ENCODE measurements at regions not wholly inside any gene's neighbourhood (a gene's known extent, or its start where the extent isn't known, plus 50 kb on each side); places are given as distances from the start of the nearest gene placed in this dataset.

- Histone ChIP-seq H3K9me3 (ENCODE audit: insufficient read depth, low read depth, low read length) (no peaks in the 10 kb centered on the region), H3K36me3 (ENCODE audit: insufficient read depth, low read length) (no peaks in the 10 kb centered on the region)
- 93% methylated on average over 3 of the region's 3 CpGs for WGBS
Measured at GRCh38 chr11:92636543-92637188, 332.8 kb upstream of the MTNR1B start.

GRCh38 chr11:92638678-92639077 is 330.8 kb upstream of the MTNR1B start:
- WGBS, result 93% methylated on average over 3 of the region's 3 CpGs
- no peak overlapping the region for H3K9ac ChIP-seq (ENCODE audit: low read depth, low read length)
- no peaks in the 10 kb centered on the region for H3K36me3 ChIP-seq (ENCODE audit: insufficient read depth, low read length)
- no peak overlapping the region for H3K27ac ChIP-seq (ENCODE audit: low read depth, low read length)
- no peaks in the 10 kb centered on the region for H3K9me3 ChIP-seq (ENCODE audit: insufficient read depth, low read depth, low read length)
- H3K4me3 ChIP-seq (ENCODE audit: low read length), result no peak overlapping the region
- no peaks in the 10 kb centered on the region for H3K4me1 ChIP-seq (ENCODE audit: insufficient read depth, low read length)
- H3K27me3 ChIP-seq (ENCODE audit: insufficient read depth, low read length), result no peaks in the 10 kb centered on the region

More at GRCh38 chr11:92636543-92637188, 332.8 kb upstream of the MTNR1B start:
- H3K4me3 ChIP-seq (ENCODE audit: low read length), result no peak overlapping the region
- no peak overlapping the region for H3K27ac ChIP-seq (ENCODE audit: low read depth, low read length)
- no peaks in the 10 kb centered on the region for H3K27me3 ChIP-seq (ENCODE audit: insufficient read depth, low read length)
- H3K4me1 ChIP-seq (ENCODE audit: insufficient read depth, low read length), result no peaks in the 10 kb centered on the region
- no peak overlapping the region for H3K9ac ChIP-seq (ENCODE audit: low read depth, low read length)

- Histone ChIP-seq H3K9ac (ENCODE audit: low read depth, low read length) (no peak overlapping the region), H3K27ac (ENCODE audit: low read depth, low read length) (no peak overlapping the region), H3K4me3 (ENCODE audit: low read length) (no peak overlapping the region), H3K4me1 (ENCODE audit: insufficient read depth, low read length) (no peaks in the 10 kb centered on the region), H3K27me3 (ENCODE audit: insufficient read depth, low read length) (no peaks in the 10 kb centered on the region), H3K36me3 (ENCODE audit: insufficient read depth, low read length) (no peaks in the 10 kb centered on the region), H3K9me3 (ENCODE audit: insufficient read depth, low read depth, low read length) (no peaks in the 10 kb centered on the region)
Measured at GRCh38 chr11:92642177-92642931, 327.1 kb upstream of the MTNR1B start.

- 88% methylated on average over 2 of the region's 2 CpGs for WGBS
- no peaks in the 10 kb centered on the region for H3K4me1 ChIP-seq (ENCODE audit: insufficient read depth, low read length)
- H3K27me3 ChIP-seq (ENCODE audit: insufficient read depth, low read length), result no peaks in the 10 kb centered on the region
- no peak overlapping the region for H3K9ac ChIP-seq (ENCODE audit: low read depth, low read length)
- no peak overlapping the region for H3K4me3 ChIP-seq (ENCODE audit: low read length)
- H3K9me3 ChIP-seq (ENCODE audit: insufficient read depth, low read depth, low read length), result no peaks in the 10 kb centered on the region
- H3K36me3 ChIP-seq (ENCODE audit: insufficient read depth, low read length), result no peaks in the 10 kb centered on the region
- H3K27ac ChIP-seq (ENCODE audit: low read depth, low read length), result no peak overlapping the region
Measured at GRCh38 chr11:92643827-92644226, 325.6 kb upstream of the MTNR1B start.

GRCh38 chr11:92644595-92645445 is 324.6 kb upstream of the MTNR1B start:
- H3K4me3 ChIP-seq (ENCODE audit: low read length), result no peak overlapping the region
- H3K9me3 ChIP-seq (ENCODE audit: insufficient read depth, low read depth, low read length), result no peaks in the 10 kb centered on the region
- no peaks in the 10 kb centered on the region for H3K4me1 ChIP-seq (ENCODE audit: insufficient read depth, low read length)
- H3K27ac ChIP-seq (ENCODE audit: low read depth, low read length), result no peak overlapping the region
- 92% methylated on average over 9 of the region's 10 CpGs for WGBS
- no peaks in the 10 kb centered on the region for H3K36me3 ChIP-seq (ENCODE audit: insufficient read depth, low read length)
- no peaks in the 10 kb centered on the region for H3K27me3 ChIP-seq (ENCODE audit: insufficient read depth, low read length)
- H3K9ac ChIP-seq (ENCODE audit: low read depth, low read length), result no peak overlapping the region

GRCh38 chr11:92651159-92651558 is 318.3 kb upstream of the MTNR1B start:
- H3K36me3 ChIP-seq (ENCODE audit: insufficient read depth, low read length), result no peaks in the 10 kb centered on the region
- no peak overlapping the region for H3K4me3 ChIP-seq (ENCODE audit: low read length)
- H3K9ac ChIP-seq (ENCODE audit: low read depth, low read length), result no peak overlapping the region
- WGBS, result 93% methylated on average over 2 of the region's 2 CpGs
- H3K9me3 ChIP-seq (ENCODE audit: insufficient read depth, low read depth, low read length), result no peaks in the 10 kb centered on the region
- H3K27ac ChIP-seq (ENCODE audit: low read depth, low read length), result no peak overlapping the region
- H3K27me3 ChIP-seq (ENCODE audit: insufficient read depth, low read length), result no peaks in the 10 kb centered on the region
- H3K4me1 ChIP-seq (ENCODE audit: insufficient read depth, low read length), result no peaks in the 10 kb centered on the region

GRCh38 chr11:92653454-92653853 is 316.0 kb upstream of the MTNR1B start:
- Histone ChIP-seq H3K9me3 (ENCODE audit: insufficient read depth, low read depth, low read length) (no peaks in the 10 kb centered on the region), H3K36me3 (ENCODE audit: insufficient read depth, low read length) (no peaks in the 10 kb centered on the region), H3K27me3 (ENCODE audit: insufficient read depth, low read length) (no peaks in the 10 kb centered on the region), H3K4me3 (ENCODE audit: low read length) (no peak overlapping the region), H3K9ac (ENCODE audit: low read depth, low read length) (no peak overlapping the region), H3K27ac (ENCODE audit: low read depth, low read length) (no peak overlapping the region), H3K4me1 (ENCODE audit: insufficient read depth, low read length) (no peaks in the 10 kb centered on the region)

- no peaks in the 10 kb centered on the region for H3K36me3 ChIP-seq (ENCODE audit: insufficient read depth, low read length)
- H3K9ac ChIP-seq (ENCODE audit: low read depth, low read length), result no peak overlapping the region
- WGBS, result 100% methylated on average over 2 of the region's 2 CpGs
- H3K4me1 ChIP-seq (ENCODE audit: insufficient read depth, low read length), result no peaks in the 10 kb centered on the region
- H3K27me3 ChIP-seq (ENCODE audit: insufficient read depth, low read length), result no peaks in the 10 kb centered on the region
- no peaks in the 10 kb centered on the region for H3K9me3 ChIP-seq (ENCODE audit: insufficient read depth, low read depth, low read length)
- no peak overlapping the region for H3K27ac ChIP-seq (ENCODE audit: low read depth, low read length)
- no peak overlapping the region for H3K4me3 ChIP-seq (ENCODE audit: low read length)
Measured at GRCh38 chr11:92656783-92657182, 312.7 kb upstream of the MTNR1B start.

- Histone ChIP-seq H3K9me3 (ENCODE audit: insufficient read depth, low read depth, low read length) (no peaks in the 10 kb centered on the region), H3K9ac (ENCODE audit: low read depth, low read length) (no peak overlapping the region), H3K36me3 (ENCODE audit: insufficient read depth, low read length) (no peaks in the 10 kb centered on the region), H3K27ac (ENCODE audit: low read depth, low read length) (no peak overlapping the region), H3K4me1 (ENCODE audit: insufficient read depth, low read length) (no peaks in the 10 kb centered on the region), H3K27me3 (ENCODE audit: insufficient read depth, low read length) (no peaks in the 10 kb centered on the region), H3K4me3 (ENCODE audit: low read length) (no peak overlapping the region)
- 89% methylated on average over 2 of the region's 2 CpGs for WGBS
Measured at GRCh38 chr11:92657226-92657625, 312.2 kb upstream of the MTNR1B start.

GRCh38 chr11:92658733-92659132 is 310.7 kb upstream of the MTNR1B start:
- H3K27me3 ChIP-seq (ENCODE audit: insufficient read depth, low read length), result no peaks in the 10 kb centered on the region

GRCh38 chr11:92659793-92660192 is 309.7 kb upstream of the MTNR1B start:
- H3K4me1 ChIP-seq (ENCODE audit: insufficient read depth, low read length), result no peaks in the 10 kb centered on the region
- WGBS, result 91% methylated on average over 3 of the region's 3 CpGs
- H3K27ac ChIP-seq (ENCODE audit: low read depth, low read length), result no peak overlapping the region
- no peak overlapping the region for H3K4me3 ChIP-seq (ENCODE audit: low read length)
- H3K9ac ChIP-seq (ENCODE audit: low read depth, low read length), result no peak overlapping the region
- H3K36me3 ChIP-seq (ENCODE audit: insufficient read depth, low read length), result no peaks in the 10 kb centered on the region
- H3K9me3 ChIP-seq (ENCODE audit: insufficient read depth, low read depth, low read length), result no peaks in the 10 kb centered on the region
- H3K27me3 ChIP-seq (ENCODE audit: insufficient read depth, low read length), result no peaks in the 10 kb centered on the region

More at GRCh38 chr11:92658733-92659132, 310.7 kb upstream of the MTNR1B start:
- H3K9ac ChIP-seq (ENCODE audit: low read depth, low read length), result no peak overlapping the region
- no peak overlapping the region for H3K27ac ChIP-seq (ENCODE audit: low read depth, low read length)
- H3K9me3 ChIP-seq (ENCODE audit: insufficient read depth, low read depth, low read length), result no peaks in the 10 kb centered on the region
- H3K4me1 ChIP-seq (ENCODE audit: insufficient read depth, low read length), result no peaks in the 10 kb centered on the region
- no peaks in the 10 kb centered on the region for H3K36me3 ChIP-seq (ENCODE audit: insufficient read depth, low read length)
- no peak overlapping the region for H3K4me3 ChIP-seq (ENCODE audit: low read length)
- WGBS, result 93% methylated on average over 2 of the region's 2 CpGs

Measured in HUES64 (cell line).